ENCODE measurements at regions not wholly inside any gene's neighbourhood (a gene's known extent, or its start where the extent isn't known, plus 50 kb on each side); places are given as distances from the start of the nearest gene placed in this dataset.
"Not testable (repeated sequence)": the region's sequence is repeated elsewhere in the genome, so short reads cannot be mapped to it uniquely, and the experiment has no call there.

DNA sequence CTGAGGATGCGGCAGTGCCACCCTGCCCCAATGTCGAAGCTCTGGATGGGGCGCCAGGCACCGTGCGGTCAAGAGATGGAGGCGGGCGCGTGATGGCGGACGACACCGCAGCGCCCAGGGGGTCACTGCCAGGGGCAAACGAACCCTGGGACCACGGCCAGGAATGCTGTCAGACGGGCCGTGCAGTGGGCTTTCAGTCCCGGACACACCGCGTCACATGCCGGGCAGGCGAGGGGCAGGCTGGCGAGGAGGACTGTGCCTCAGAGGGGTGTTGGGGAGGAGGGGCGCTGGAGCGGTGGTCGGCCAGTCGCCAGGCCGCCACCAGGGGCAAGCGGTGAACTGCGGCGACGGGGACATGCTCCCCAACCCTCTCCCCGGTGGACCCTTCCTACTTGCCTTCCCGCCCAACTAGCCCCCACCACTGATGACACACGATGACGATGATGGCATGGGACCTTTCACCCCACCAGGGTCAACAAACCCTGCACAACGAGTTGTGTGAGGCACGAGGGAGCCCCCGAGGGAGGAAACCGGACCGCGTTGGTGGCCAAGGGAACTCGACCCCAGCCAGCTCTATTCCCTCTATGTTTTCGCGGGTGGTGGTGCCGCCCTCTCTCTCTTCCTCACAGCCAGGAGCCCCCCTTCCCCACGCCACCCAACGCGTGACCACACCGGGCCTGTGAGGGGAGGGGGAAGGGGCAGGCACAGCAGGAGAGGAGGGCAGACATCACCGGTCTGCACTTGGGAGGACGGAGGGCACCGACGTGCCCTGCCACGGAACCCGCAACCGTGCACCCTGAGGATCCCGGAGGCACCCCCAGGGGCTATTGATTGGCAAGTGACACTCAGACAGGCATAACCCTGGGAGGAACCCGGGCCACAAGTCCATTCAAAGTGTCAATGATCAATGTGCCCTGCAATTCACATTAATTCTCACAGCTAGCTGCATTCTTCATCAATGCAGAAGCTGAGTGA lies 1960.9 kb upstream of the DEFB115 start:
- no peak for DNase-seq

- no peak for DNase-seq
Observed at GRCh38 chr20:29297411-29298270, 1959.8 kb upstream of the DEFB115 start.

DNA sequence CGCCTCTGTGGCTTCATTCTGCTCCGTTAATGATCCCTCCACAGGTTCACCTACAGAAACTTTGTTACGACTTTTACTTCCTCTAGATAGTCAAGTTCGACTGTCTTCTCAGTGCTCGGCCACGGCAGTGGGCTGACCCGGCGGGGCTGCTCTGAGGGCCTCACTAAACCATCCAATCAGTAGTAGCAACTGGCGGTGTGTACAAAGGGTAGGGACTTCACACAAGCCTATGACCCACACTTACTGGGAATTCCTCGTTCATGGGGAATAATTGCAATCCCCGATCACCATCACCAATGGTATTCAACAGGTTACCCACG lies 1959.2 kb upstream of the DEFB115 start:
- no peak for DNase-seq

DNA sequence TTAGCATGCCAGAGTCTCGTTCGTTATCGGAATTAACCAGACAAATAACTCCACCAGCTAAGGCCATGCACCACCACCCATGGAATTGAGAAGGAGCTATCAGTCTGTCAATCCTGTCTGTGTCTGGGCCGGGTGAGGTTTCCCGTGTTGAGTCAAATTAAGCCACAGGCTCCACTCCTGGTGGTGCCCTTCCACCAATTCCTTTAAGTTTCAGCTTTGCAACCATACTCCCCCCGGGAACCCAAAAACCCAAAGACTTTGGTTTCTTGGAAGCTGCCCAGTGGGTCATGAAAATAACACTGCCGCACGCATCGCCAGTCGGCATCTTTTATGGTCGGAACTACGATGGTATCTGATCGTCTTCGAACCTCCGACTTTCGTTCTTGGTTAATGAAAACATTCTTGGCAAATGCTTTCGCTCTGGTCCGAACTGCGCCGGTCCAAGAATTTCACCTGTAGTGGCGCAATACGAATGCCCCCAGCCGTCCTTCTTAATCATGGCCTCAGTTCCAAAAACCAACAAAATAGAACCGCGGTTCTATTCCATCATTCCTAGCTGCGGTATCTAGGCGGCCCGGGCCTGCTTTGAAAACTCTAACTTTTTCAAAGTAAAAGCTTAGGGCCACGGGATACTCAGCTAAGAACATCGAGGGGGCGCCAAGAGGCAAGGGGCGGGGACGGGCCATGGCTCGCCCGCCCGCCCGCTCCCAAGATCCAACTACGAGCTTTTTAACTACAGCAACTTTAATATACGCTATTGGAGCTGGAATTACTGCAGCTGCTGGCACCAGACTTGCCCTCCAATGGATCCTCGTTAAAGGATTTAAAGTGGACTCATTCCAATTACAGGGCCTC lies 1958.5 kb upstream of the DEFB115 start:
- no peak for DNase-seq

DNA sequence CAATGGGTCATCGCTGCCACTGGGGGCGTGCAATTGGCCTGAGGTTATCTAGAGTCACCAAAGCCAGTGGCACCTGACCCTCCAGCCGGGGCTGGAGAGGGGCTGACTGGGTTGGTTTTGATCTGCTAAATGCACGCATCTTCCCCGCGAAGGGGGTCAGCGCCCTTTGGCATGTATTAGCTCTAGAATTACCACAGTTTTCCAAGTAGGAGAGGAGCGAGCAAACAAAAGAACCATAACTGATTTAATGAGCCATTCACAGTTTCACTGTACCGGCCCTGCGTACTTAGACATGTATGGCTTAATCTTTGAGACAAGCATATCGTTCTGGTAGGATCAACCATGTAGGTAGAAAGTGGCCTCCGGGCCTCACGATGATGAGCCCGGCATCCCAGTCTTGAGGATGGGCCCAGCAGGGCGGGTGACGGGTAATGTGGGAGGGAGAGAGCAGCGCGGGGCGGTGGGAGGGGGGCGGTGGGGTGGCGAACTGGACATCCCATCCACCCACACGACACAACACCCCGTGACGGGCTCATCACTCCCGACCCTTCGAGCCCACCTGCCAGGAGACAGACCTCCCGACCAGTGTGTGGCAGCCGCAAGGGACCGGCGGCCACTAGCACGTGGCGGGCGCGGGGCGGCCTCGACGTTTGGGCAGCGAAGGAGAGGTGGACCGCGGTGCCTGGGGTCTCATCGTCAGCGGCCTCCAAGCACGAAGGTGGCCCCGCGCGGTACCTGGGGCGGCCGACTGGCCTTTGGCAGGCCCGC lies 1957.5 kb upstream of the DEFB115 start:
- no peak for DNase-seq

GRCh38 chr20:29300579-29301551 lies 1956.6 kb upstream of the DEFB115 start:
- DNase-seq: no peak

GRCh38 chr20:29301624-29302259 lies 1955.7 kb upstream of the DEFB115 start:
- DNase-seq: no peak

GRCh38 chr20:29302979-29303644 lies 1954.4 kb upstream of the DEFB115 start:
- no peak for DNase-seq

DNA sequence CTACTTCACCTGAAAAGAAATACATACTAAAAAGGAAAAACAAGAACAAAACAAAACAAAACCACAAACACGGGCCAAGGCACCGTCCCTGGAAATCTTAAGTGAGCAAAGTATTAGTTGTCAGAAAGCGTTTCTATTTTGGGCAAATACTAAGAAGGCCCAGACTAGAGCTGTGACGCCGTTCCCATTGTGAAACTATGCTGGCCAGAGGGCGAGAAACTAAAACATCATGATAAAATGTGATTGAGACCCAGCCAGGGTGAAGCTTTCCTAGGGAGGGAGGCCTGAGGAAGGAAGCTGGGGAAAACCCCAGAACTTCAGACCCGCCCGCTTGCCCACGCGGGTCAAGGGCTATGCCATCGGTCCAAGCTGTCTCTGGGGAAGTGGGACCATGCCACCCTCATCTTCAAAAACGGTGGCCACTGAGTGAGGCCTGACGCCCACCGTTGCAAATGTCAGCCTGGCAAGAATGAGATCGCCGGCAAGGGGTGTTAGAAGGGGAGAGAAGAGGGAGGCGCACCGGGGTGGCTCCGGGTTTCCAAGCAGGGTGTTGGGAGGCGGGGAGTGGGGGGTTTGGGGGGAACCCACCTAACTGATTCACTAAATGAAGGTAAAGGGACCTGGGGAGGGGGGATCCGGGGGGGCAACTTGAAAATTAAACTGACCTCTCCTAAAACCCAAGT lies 1950.9 kb upstream of the DEFB115 start:
- DNase-seq: no peak

- not testable (repeated sequence) for DNase-seq
Observed at GRCh38 chr20:29307484-29307883, 1950.0 kb upstream of the DEFB115 start.

DNA sequence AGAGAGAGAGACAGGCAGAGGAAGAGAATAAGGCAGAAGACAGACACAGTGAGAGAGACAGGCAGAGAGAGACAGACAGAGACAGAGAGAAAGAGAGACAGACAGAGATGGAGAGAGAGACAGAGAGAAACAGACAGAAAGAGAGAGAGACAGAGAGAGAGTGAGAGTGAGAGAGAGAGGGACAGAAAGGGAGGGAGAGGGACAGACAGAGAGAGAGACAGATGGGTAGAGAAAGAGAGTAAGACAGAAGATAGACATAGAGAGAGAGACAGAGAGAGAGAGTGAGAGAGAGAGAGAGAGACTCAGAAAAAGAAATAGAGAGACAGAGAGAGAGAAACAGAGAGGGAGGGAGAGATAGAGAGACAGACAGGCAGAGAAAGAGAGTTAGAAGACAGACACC lies 1948.5 kb upstream of the DEFB115 start:
- not testable (repeated sequence) for DNase-seq

GRCh38 chr20:29309481-29309880 lies 1948.0 kb upstream of the DEFB115 start:
- not testable (repeated sequence) for DNase-seq

GRCh38 chr20:29311046-29311445 lies 1946.4 kb upstream of the DEFB115 start:
- DNase-seq: not testable (repeated sequence)

GRCh38 chr20:29312679-29313078 lies 1944.8 kb upstream of the DEFB115 start:
- not testable (repeated sequence) for DNase-seq

GRCh38 chr20:29313481-29313880 lies 1944.0 kb upstream of the DEFB115 start:
- DNase-seq: no peak

- DNase-seq: no peak
Observed at GRCh38 chr20:29314294-29314693, 1943.2 kb upstream of the DEFB115 start.

GRCh38 chr20:29318871-29319461 lies 1938.5 kb upstream of the DEFB115 start:
- DNase-seq: no peak

GRCh38 chr20:29319725-29320124 lies 1937.7 kb upstream of the DEFB115 start:
- DNase-seq: no peak

Data from eye (tissue), 1 donor.